IMR-90 (cell line): ENCODE measurements at regions not wholly inside any gene's neighbourhood (a gene's known extent, or its start where the extent isn't known, plus 50 kb on each side); places are given as distances from the start of the nearest gene placed in this dataset.

Experiments
- ATAC-seq: fragments of 200-7000 bp; cut with Tn5 transposase; 2 replicates; pipeline ENCODE4 v1.9.1; 2020; ENCODE audit warnings: low read depth, mild to moderate bottlenecking, moderate library complexity
- BruUV-seq: library from RNA; stranded (reverse); fragments of 400-500 nt; replicated peaks from 2 replicates; lab custom pipeline; 2021; lab: Mats Ljungman, UMichigan
- CTCF ChIA-PET: fragments of 300-600 bp; formaldehyde crosslinking; extraction: SDS; loops from one replicate; lab custom pipeline; 2021; ENCODE audit warnings: antibody characterized with exemption; lab: Yijun Ruan, JAX
- POLR2A ChIA-PET: fragments of 300-600 bp; sonication (Branson Sonifier 250); formaldehyde crosslinking; loops from one replicate; lab custom pipeline; 2022; ENCODE audit warnings: antibody characterized with exemption; ENCODE audit not compliant: unreplicated experiment; lab: Charles Lee
- DNase-seq: peaks from one replicate; pipeline ENCODE4 v3.0.0; 2013
- H2AFZ ChIP-seq: replicated peaks from 2 replicates; pipeline ENCODE3; 2013; ENCODE audit warnings: low read length, mild to moderate bottlenecking; ENCODE audit not compliant: poor library complexity
- H2AK5ac ChIP-seq: 2 replicates; pipeline ENCODE4 v1.6.1; 2013; ENCODE audit warnings: low read depth, low read length, inconsistent platforms
- H2AK9ac ChIP-seq: replicated peaks from 2 replicates; pipeline ENCODE3; 2013; ENCODE audit warnings: mild to moderate bottlenecking, low read depth, low read length, moderate library complexity; ENCODE audit not compliant: poor library complexity
- H2BK120ac ChIP-seq: 2 replicates; pipeline ENCODE4 v1.6.1; 2013; ENCODE audit warnings: low read depth, low read length, inconsistent platforms
- H2BK15ac ChIP-seq: 3 replicates; pipeline ENCODE4 v1.6.1; 2013; ENCODE audit warnings: low read depth, low read length, inconsistent platforms
- H2BK20ac ChIP-seq: 2 replicates; pipeline ENCODE4 v1.6.1; 2013; ENCODE audit warnings: low read depth, mild to moderate bottlenecking, inconsistent platforms, low read length, moderate library complexity
- H2BK5ac ChIP-seq: 2 replicates; pipeline ENCODE4 v1.6.1; 2013; ENCODE audit warnings: mild to moderate bottlenecking, low read depth, low read length, inconsistent platforms; ENCODE audit not compliant: poor library complexity, severe bottlenecking
- H3K14ac ChIP-seq: replicated peaks from 2 replicates; pipeline ENCODE4 v1.6.1; 2013; ENCODE audit warnings: low read depth, low read length, inconsistent platforms
- H3K18ac ChIP-seq: 2 replicates; pipeline ENCODE4 v1.6.1; 2013; ENCODE audit warnings: low read depth, low read length, control low read depth
- H3K23ac ChIP-seq: 2 replicates; pipeline ENCODE4 v1.6.1; 2013; ENCODE audit warnings: low read depth, low read length, inconsistent platforms
- H3K27ac ChIP-seq: 2 replicates; pipeline ENCODE4 v1.5.1; 2013; ENCODE audit warnings: mild to moderate bottlenecking, control low read depth, low read length; ENCODE audit not compliant: insufficient read depth
- H3K27me3 ChIP-seq: 2 replicates; pipeline ENCODE4 v1.6.1; 2013; ENCODE audit warnings: low read length; ENCODE audit not compliant: control insufficient read depth, insufficient read depth
- H3K36me3 ChIP-seq: 2 replicates; pipeline ENCODE4 v1.6.1; 2013; ENCODE audit warnings: low read length, mixed read lengths; ENCODE audit not compliant: control insufficient read depth, insufficient read depth
- H3K4ac ChIP-seq: 2 replicates; pipeline ENCODE4 v1.6.1; 2013; ENCODE audit warnings: low read depth, low read length, inconsistent platforms
- H3K4me1 ChIP-seq: 2 replicates; pipeline ENCODE4 v1.6.1; 2013; ENCODE audit warnings: low read length, mixed read lengths; ENCODE audit not compliant: control insufficient read depth, insufficient read depth
- H3K4me2 ChIP-seq: 2 replicates; pipeline ENCODE4 v1.6.1; 2013; ENCODE audit warnings: low read depth, mild to moderate bottlenecking, control low read depth, low read length, moderate library complexity
- H3K4me3 ChIP-seq: 2 replicates; pipeline ENCODE4 v1.5.1; 2013; ENCODE audit warnings: low read depth, mild to moderate bottlenecking, control low read depth, low read length, moderate library complexity; ENCODE audit not compliant: insufficient read depth
- H3K56ac ChIP-seq: 2 replicates; pipeline ENCODE4 v1.6.1; 2013; ENCODE audit warnings: low read length, inconsistent platforms; ENCODE audit not compliant: insufficient read depth; ENCODE audit errors: extremely low read depth
- H3K79me1 ChIP-seq, 2 experiments: 2 replicates each; pipeline ENCODE4 v1.6.1; 2013; ENCODE audit warnings: low read length in 2 of 2, inconsistent platforms in 1 of 2, low read depth in 1 of 2
- H3K9ac ChIP-seq: 2 replicates; pipeline ENCODE4 v1.6.1; 2013; ENCODE audit warnings: low read depth, low read length, control low read depth
- H3K9me1 ChIP-seq: 2 replicates; pipeline ENCODE4 v1.6.1; 2013; ENCODE audit warnings: low read length, inconsistent platforms; ENCODE audit not compliant: insufficient read depth
- H3K9me3 ChIP-seq: 2 replicates; pipeline ENCODE4 v1.6.1; 2013; ENCODE audit warnings: low read length; ENCODE audit not compliant: control insufficient read depth, insufficient read depth
- H4K20me1 ChIP-seq: 2 replicates; pipeline ENCODE4 v1.6.1; 2013; ENCODE audit warnings: low read length, inconsistent platforms; ENCODE audit not compliant: insufficient read depth
- H4K5ac ChIP-seq: 2 replicates; pipeline ENCODE4 v1.6.1; 2013; ENCODE audit warnings: mild to moderate bottlenecking, low read depth, low read length, control low read depth
- H4K8ac ChIP-seq, 2 experiments: 2 replicates each; pipeline ENCODE4 v1.6.1; 2013; ENCODE audit warnings: low read depth in 2 of 2, low read length in 2 of 2, control low read depth in 1 of 2, inconsistent platforms in 1 of 2
- H4K91ac ChIP-seq: 2 replicates; pipeline ENCODE4 v1.6.1; 2013; ENCODE audit warnings: low read depth, low read length, inconsistent platforms; ENCODE audit not compliant: insufficient read depth
- BHLHE40 ChIP-seq: fragments of 150-350 bp; IDR thresholded peaks from 2 replicates; pipeline ENCODE4 v1.6.1; 2016; ENCODE audit warnings: mild to moderate bottlenecking, low read depth, low read length
- CEBPB ChIP-seq: IDR thresholded peaks from 2 replicates; pipeline ENCODE4 v1.6.1; 2012; ENCODE audit warnings: low read depth, low read length, improper control_type of control experiment
- CHD1 ChIP-seq: IDR thresholded peaks from 2 replicates; pipeline ENCODE4 v1.6.1; 2012; ENCODE audit warnings: low read depth, low read length, improper control_type of control experiment
- CTCF ChIP-seq: conservative IDR thresholded peaks from 2 replicates; pipeline ENCODE4 v1.5.1; 2012; ENCODE audit warnings: mild to moderate bottlenecking, low read depth, low read length, improper control_type of control experiment
- ELK1 ChIP-seq: fragments of 150-350 bp; IDR thresholded peaks from 2 replicates; pipeline ENCODE4 v1.6.1; 2016; ENCODE audit warnings: low read depth, mild to moderate bottlenecking, low read length, moderate library complexity, borderline replicate concordance
- FOS ChIP-seq: fragments of 150-350 bp; IDR thresholded peaks from 2 replicates; pipeline ENCODE4 v1.6.1; 2016; ENCODE audit warnings: low read depth, low read length
- MAFK ChIP-seq: IDR thresholded peaks from 2 replicates; pipeline ENCODE4 v1.6.1; 2012; ENCODE audit warnings: low read depth, low read length, improper control_type of control experiment
- MAZ ChIP-seq: IDR thresholded peaks from 2 replicates; pipeline ENCODE4 v1.6.1; 2012; ENCODE audit warnings: low read depth, mild to moderate bottlenecking, low read length, improper control_type of control experiment, moderate library complexity, borderline replicate concordance
- MXI1 ChIP-seq: IDR thresholded peaks from 2 replicates; pipeline ENCODE4 v1.6.1; 2012; ENCODE audit warnings: low read depth, mild to moderate bottlenecking, low read length, moderate library complexity, borderline replicate concordance
- NFE2L2 ChIP-seq: fragments of 150-350 bp; IDR thresholded peaks from 2 replicates; pipeline ENCODE4 v1.6.1; 2016; ENCODE audit warnings: low read depth, mild to moderate bottlenecking, low read length
- POLR2A ChIP-seq: IDR thresholded peaks from 2 replicates; pipeline ENCODE4 v1.6.1; 2012; ENCODE audit warnings: mild to moderate bottlenecking, low read depth, low read length
- RAD21 ChIP-seq: IDR thresholded peaks from 2 replicates; pipeline ENCODE4 v1.6.1; 2012; ENCODE audit warnings: low read length, improper control_type of control experiment
- RCOR1 ChIP-seq: IDR thresholded peaks from 2 replicates; pipeline ENCODE4 v1.6.1; 2012; ENCODE audit warnings: mild to moderate bottlenecking, low read length, improper control_type of control experiment; ENCODE audit not compliant: insufficient replicate concordance
- RFX5 ChIP-seq: IDR thresholded peaks from 2 replicates; pipeline ENCODE4 v1.8.0; 2012; ENCODE audit warnings: low read depth, mild to moderate bottlenecking, low read length, moderate library complexity
- SMC3 ChIP-seq: fragments of 150-350 bp; IDR thresholded peaks from 2 replicates; pipeline ENCODE4 v1.6.1; 2016; ENCODE audit warnings: low read depth, mild to moderate bottlenecking, antibody characterized with exemption, low read length, moderate library complexity
- USF2 ChIP-seq: fragments of 150-350 bp; IDR thresholded peaks from 2 replicates; pipeline ENCODE4 v1.6.1; 2017; ENCODE audit warnings: mild to moderate bottlenecking, antibody characterized with exemption, low read length, low read depth
- WGBS, 2 experiments: methylation state at CpG; one replicate each; pipeline versions ENCODE4 v1.1.5 to v1.1.7; 2013; ENCODE audit warnings: missing lambda C conversion rate in 2 of 2; ENCODE audit not compliant: insufficient read length in 1 of 2; ENCODE audit errors: extremely low coverage in 2 of 2; 5-methylcytosine and 5-hydroxymethylcytosine counted together
- dilution Hi-C: fragments of 300-500 bp; cut with HindIII; formaldehyde crosslinking; loops from one replicate; pipeline ENCODE4 v1.14.3; 2018; ENCODE audit warnings: low sequenced_read_pairs; ENCODE audit not compliant: unreplicated experiment
- in situ Hi-C: fragments of 300-500 bp; cut with MboI; formaldehyde crosslinking; loops from 3 replicates; pipeline ENCODE4 v1.14.3; 2019; ENCODE audit warnings: low sequenced_read_pairs, inconsistent platforms, mixed read lengths
- intact Hi-C: fragments of 100-400 bp; cut with micrococcal nuclease; formaldehyde crosslinking; loops from 2 replicates; pipeline ENCODE4 v1.10.0; 2022

- no peak for ATAC-seq
- no peaks in the 10 kb centered on the region for H3K79me1 ChIP-seq
- peaks cover 59% of the 10 kb centered on the region for H3K27me3 ChIP-seq
- H3K27ac ChIP-seq: no peak overlapping the region
- H2BK120ac ChIP-seq: no peak overlapping the region
- no peak for TF ChIP-seq BHLHE40
- TF ChIP-seq POLR2A: no peak
- no peak for TF ChIP-seq SMC3
- TF ChIP-seq ELK1: no peak
- no peak for TF ChIP-seq MAZ
- TF ChIP-seq MAFK: no peak
- TF ChIP-seq NFE2L2: no peak
- TF ChIP-seq MXI1: no peak
- no peak for TF ChIP-seq FOS
- TF ChIP-seq CEBPB: no peak
- no peak for TF ChIP-seq CTCF
- no peak for TF ChIP-seq RFX5
- TF ChIP-seq RAD21: no peak
- TF ChIP-seq CHD1: no peak
- no peak for TF ChIP-seq RCOR1
- TF ChIP-seq USF2: no peak
- no peak overlapping the region for H3K23ac ChIP-seq
- CTCF ChIA-PET: no interaction called here
- peaks cover 6% of the 10 kb centered on the region; the same call in 1 of the 2 replicates for H3K9me1 ChIP-seq
- DNase-seq: no peak
- no TSS peak for BruUV-seq
- dilution Hi-C loops (no loop called here), in situ Hi-C loops (no loop called here), intact Hi-C loops (no loop called here)
- H3K4me3 ChIP-seq: no peak overlapping the region
- H3K4me1 ChIP-seq: no peaks in the 10 kb centered on the region
- no peak overlapping the region for H2AK9ac ChIP-seq
- no peak overlapping the region for H2BK15ac ChIP-seq
- no peak overlapping the region for H4K5ac ChIP-seq
- H3K9ac ChIP-seq: no peak overlapping the region
- no peaks in the 10 kb centered on the region for H4K20me1 ChIP-seq
- H3K9me3 ChIP-seq: peaks cover 3% of the 10 kb centered on the region
- no peak overlapping the region for H2AK5ac ChIP-seq
- POLR2A ChIA-PET: no interaction called here
- H4K8ac ChIP-seq: no peak overlapping the region
- no peaks in the 10 kb centered on the region for H3K36me3 ChIP-seq
- H4K91ac ChIP-seq: no peak overlapping the region
- H2BK5ac ChIP-seq: no peak overlapping the region
- no peak overlapping the region for H3K56ac ChIP-seq
- no peak overlapping the region for H3K4ac ChIP-seq
- H3K4me2 ChIP-seq: no peak overlapping the region
- no peak overlapping the region for H2AFZ ChIP-seq
- 72% methylated on average over 10 of the region's 10 CpGs; no CpG with 5 or more reads in 1 of the 2 experiments for WGBS, 2 experiments
- H3K14ac ChIP-seq: no peak overlapping the region
- no peak overlapping the region for H2BK20ac ChIP-seq
- no peak overlapping the region for H3K18ac ChIP-seq
Measured at GRCh38 chr11:69876013-69876412, 56.8 kb upstream of the FGF3 start.
